ENCODE measurements at regions not wholly inside any gene's neighbourhood (a gene's known extent, or its start where the extent isn't known, plus 50 kb on each side); places are given as distances from the start of the nearest gene placed in this dataset.

DNA sequence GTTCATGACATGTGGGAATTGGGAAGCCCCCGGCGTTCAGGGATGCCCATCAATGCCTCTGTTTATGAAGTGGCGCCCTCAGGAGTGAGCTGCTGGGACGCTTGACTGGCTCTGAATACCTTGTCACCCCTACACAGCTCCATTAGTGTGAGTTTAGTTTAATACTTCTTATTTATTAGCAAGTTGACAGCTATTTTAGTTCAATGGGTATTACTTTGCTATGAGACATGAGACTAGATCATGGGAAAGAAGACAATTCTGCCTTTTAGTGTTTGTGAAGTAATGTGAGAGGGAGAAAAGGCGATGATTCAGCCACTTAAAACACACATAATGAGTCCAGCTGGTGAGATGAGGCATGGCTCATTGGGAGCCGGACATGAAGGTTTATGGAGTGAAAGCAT is 678.5 kb downstream of the NR2F2 start:
- no peak for DNase-seq (ENCODE audit: extremely low read depth, low read depth)
- H3K4me3 ChIP-seq (replicated peaks; ENCODE audit: low read depth, low read length), result no peak overlapping the region
- TF ChIP-seq, protein P1, sequence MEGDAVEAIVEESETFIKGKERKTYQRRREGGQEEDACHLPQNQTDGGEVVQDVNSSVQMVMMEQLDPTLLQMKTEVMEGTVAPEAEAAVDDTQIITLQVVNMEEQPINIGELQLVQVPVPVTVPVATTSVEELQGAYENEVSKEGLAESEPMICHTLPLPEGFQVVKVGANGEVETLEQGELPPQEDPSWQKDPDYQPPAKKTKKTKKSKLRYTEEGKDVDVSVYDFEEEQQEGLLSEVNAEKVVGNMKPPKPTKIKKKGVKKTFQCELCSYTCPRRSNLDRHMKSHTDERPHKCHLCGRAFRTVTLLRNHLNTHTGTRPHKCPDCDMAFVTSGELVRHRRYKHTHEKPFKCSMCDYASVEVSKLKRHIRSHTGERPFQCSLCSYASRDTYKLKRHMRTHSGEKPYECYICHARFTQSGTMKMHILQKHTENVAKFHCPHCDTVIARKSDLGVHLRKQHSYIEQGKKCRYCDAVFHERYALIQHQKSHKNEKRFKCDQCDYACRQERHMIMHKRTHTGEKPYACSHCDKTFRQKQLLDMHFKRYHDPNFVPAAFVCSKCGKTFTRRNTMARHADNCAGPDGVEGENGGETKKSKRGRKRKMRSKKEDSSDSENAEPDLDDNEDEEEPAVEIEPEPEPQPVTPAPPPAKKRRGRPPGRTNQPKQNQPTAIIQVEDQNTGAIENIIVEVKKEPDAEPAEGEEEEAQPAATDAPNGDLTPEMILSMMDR (IDR thresholded peaks at IDR 0.05; ENCODE audit: low read depth, low read length, missing control alignments), result no peak

- DNase-seq (ENCODE audit: extremely low read depth, low read depth), result no peak
- TF ChIP-seq, protein P1 (IDR thresholded peaks at IDR 0.05; ENCODE audit: low read depth, low read length, missing control alignments), result no peak
Observed at GRCh38 chr15:97012986-97013385, 682.5 kb downstream of the NR2F2 start.

DNA sequence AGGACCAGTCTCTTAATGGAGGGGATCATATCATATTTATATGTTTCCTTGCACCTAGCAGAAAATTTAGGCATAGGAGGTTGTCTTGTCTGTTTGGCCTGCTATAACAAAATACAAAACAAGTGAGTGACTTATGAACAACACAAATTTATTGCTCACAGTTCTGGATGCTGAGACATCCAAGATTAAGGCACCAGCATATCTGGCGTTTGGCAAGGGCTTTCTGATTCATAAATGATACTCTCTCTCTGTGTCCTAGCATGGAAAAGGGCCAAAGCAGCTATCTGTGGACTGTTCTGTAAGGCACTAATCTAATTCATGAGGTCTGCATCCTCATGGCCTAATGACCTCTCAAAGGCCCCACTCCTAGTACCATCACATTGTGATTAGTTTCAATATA is 683.0 kb downstream of the NR2F2 start:
- TF ChIP-seq, protein P1 (IDR thresholded peaks at IDR 0.05; ENCODE audit: low read depth, low read length, missing control alignments), result no peak
- no peak overlapping the region for H3K4me3 ChIP-seq (replicated peaks; ENCODE audit: low read depth, low read length)
- no peak for DNase-seq (ENCODE audit: extremely low read depth, low read depth)

More at GRCh38 chr15:97012986-97013385, 682.5 kb downstream of the NR2F2 start:
- no peak overlapping the region for H3K4me3 ChIP-seq (replicated peaks; ENCODE audit: low read depth, low read length)

DNA sequence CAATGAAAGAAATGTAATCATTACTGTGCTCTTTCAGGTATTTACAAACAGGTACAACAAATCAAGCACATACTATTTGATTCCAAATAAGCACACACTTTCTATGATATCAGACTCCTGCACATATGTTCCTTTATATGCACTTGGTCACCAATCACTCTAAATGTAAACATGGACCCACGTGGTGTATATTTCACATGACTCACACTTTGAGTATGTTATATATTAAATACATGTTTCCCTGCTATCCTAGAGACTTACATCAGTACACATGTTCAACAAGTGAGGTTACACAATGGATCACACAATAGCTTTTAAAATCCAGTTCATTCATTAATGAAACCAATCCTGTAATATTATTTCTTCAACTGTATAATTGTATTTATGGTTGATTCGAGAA is 683.5 kb downstream of the NR2F2 start:
- DNase-seq (ENCODE audit: extremely low read depth, low read depth), result no peak
- TF ChIP-seq, protein P1 (IDR thresholded peaks at IDR 0.05; ENCODE audit: low read depth, low read length, missing control alignments), result no peak
- no peak overlapping the region for H3K4me3 ChIP-seq (replicated peaks; ENCODE audit: low read depth, low read length)

DNA sequence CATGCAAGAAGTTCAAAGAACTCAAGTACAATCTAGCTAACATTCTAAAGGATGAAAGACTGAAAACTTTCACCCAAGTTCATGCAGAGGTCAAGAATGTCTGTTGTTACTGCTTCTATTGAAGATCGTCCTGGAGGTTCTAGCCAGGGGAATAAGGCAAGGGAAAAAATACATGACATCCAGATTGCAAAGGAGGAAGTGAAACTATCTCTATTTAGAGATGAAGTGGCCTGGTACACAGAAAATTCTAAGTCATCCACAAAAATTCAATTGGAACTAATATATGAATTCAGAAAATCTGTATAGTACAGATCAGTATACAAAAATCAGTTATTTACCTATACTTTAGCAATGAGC is 693.0 kb downstream of the NR2F2 start:
- TF ChIP-seq, protein P1 (IDR thresholded peaks at IDR 0.05; ENCODE audit: low read depth, low read length, missing control alignments), result no peak
- no peak overlapping the region for H3K4me3 ChIP-seq (replicated peaks; ENCODE audit: low read depth, low read length)
- DNase-seq (ENCODE audit: extremely low read depth, low read depth), result no peak

GRCh38 chr15:97026781-97027180 is 696.3 kb downstream of the NR2F2 start:
- H3K4me3 ChIP-seq (replicated peaks; ENCODE audit: low read depth, low read length), result no peak overlapping the region
- DNase-seq (ENCODE audit: extremely low read depth, low read depth), result no peak
- TF ChIP-seq, protein P1 (IDR thresholded peaks at IDR 0.05; ENCODE audit: low read depth, low read length, missing control alignments), result no peak

DNA sequence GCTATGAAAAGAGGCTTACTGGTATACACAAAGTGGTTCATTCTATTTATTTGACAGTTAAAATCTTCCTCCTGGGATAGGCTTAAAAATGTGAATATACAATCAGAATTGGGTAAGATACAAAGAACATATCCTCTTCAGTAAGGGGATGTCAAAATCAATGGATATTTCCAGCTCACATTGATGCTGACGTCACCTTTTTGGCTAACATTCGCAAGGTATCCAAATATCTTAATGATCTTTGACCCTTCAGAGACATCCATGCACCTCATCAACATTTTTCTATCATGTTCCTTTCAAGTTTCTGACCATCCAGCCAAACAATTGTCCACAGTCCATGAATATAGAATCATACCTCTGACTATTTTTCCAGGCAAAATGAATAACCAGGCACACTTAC is 697.3 kb downstream of the NR2F2 start:
- H3K4me3 ChIP-seq (replicated peaks; ENCODE audit: low read depth, low read length), result no peak overlapping the region
- no peak for DNase-seq (ENCODE audit: extremely low read depth, low read depth)
- TF ChIP-seq, protein P1 (IDR thresholded peaks at IDR 0.05; ENCODE audit: low read depth, low read length, missing control alignments), result no peak

All from HFF-Myc (cell line).